ENCODE measurements at regions not wholly inside any gene's neighbourhood (a gene's known extent, or its start where the extent isn't known, plus 50 kb on each side); places are given as distances from the start of the nearest gene placed in this dataset.

DNA sequence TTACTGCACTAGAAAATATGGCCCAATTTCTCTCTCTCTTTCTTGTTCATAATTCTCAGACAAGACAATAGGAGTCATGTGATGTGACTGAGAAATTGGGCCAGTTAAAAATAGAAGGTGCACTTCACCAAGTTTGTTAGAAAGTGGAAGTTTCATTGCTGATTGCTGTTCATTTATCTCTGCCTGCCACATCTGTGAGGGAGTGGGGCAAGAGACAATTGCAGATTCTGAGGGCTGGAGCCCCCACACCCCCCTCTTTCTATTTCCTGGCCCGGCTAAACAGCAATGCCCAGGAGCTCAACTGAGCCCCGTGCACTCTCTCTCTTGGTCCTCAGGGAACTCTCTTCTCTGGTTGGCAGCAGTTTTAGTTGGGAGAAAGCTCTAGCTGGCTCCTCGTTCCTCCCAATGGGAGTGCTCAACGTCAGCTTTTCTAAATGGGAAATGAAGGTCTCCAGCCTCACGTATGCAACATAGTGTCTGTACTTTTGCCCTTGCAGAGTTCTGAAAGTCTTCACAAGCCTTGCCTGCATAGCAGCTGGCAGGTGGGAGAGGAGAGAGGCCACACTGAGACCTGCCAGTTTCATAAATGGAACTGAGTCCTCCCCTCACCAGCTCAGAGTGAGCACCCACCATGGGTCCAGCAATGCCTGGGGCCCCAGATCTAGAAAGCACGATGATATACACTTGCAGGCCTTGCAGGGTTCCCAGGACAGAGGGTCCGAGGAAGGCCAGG, 115.7 kb downstream of the MYCN start:
- TF ChIP-seq, protein P1, sequence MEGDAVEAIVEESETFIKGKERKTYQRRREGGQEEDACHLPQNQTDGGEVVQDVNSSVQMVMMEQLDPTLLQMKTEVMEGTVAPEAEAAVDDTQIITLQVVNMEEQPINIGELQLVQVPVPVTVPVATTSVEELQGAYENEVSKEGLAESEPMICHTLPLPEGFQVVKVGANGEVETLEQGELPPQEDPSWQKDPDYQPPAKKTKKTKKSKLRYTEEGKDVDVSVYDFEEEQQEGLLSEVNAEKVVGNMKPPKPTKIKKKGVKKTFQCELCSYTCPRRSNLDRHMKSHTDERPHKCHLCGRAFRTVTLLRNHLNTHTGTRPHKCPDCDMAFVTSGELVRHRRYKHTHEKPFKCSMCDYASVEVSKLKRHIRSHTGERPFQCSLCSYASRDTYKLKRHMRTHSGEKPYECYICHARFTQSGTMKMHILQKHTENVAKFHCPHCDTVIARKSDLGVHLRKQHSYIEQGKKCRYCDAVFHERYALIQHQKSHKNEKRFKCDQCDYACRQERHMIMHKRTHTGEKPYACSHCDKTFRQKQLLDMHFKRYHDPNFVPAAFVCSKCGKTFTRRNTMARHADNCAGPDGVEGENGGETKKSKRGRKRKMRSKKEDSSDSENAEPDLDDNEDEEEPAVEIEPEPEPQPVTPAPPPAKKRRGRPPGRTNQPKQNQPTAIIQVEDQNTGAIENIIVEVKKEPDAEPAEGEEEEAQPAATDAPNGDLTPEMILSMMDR (IDR thresholded peaks at IDR 0.05 in 8 of 11, conservative IDR thresholded peaks at IDR 0.05 in 3 of 11), result no peak
- TF ChIP-seq POLR2A (IDR thresholded peaks at IDR 0.05), result no peak
- no peak for TF ChIP-seq POLR2AphosphoS5 (IDR thresholded peaks at IDR 0.05)
